CD4-positive, alpha-beta T cell treated with Interleukin-2 at 100 ng/mL for 4 hours (primary cell): ENCODE measurements at regions not wholly inside any gene's neighbourhood (a gene's known extent, or its start where the extent isn't known, plus 50 kb on each side); places are given as distances from the start of the nearest gene placed in this dataset.
A peak's percentile ranks its signal among the peaks of the same experiment; 100 is the strongest.

Source experiments
- DNase-seq: peaks from one replicate; pipeline ENCODE4 v3.0.0-alpha.2; 2020; ENCODE audit warnings: low spot score

DNA sequence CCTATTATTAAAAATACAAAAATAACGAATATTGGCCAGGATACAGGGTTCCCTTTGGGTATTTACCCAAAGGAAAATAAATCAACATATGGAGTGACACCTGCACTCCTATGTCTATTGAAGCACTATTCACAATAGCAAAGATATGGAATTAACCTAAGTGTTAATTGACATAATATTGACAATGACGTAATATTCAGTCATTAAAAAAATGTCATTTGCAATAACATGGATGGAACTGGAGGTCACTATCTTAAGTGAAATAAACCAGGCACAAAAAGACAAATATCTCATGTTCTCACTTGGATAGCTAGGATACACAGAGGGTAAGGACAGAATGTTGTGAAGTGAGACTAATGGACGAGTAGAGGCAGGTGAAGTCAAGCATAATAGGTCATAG is 326.3 kb upstream of the PTGER4 start:
- DNase-seq, result no peak

DNA sequence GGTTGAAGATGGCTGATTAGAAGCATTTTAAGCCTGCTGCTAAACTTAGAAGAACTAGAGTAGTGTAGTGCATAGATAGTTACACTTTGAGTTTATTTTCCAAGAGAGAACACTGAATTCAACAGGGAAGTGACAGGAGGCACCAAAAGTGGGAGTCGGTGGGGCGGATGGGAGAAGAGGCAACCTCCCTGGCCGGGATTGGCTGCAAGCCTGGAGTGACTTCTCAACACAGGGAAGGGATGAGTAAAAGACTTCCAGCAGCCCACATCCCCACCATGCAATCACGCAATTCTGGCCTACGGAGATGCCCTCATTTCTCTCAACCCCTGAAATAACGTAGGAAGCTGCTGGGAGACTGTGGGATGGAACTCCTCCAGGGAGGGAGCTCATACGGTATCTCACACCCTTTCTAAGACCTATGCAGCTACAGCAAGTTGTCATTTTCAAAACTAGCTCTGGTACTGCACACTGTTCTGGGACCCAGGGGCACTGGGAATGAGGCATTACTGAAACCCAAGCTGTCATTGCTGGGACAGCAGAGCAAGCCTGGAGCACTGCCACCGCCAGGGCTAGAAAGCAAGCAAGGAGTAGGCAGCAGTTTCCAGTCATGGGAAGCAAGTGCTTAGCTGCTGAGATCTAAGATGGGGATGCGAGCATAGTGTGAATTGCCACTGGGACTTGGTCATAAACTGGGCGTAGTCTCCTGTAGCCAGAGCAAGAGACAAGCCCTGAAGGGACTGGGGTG is 331.6 kb upstream of the PTGER4 start:
- no peak for DNase-seq

DNA sequence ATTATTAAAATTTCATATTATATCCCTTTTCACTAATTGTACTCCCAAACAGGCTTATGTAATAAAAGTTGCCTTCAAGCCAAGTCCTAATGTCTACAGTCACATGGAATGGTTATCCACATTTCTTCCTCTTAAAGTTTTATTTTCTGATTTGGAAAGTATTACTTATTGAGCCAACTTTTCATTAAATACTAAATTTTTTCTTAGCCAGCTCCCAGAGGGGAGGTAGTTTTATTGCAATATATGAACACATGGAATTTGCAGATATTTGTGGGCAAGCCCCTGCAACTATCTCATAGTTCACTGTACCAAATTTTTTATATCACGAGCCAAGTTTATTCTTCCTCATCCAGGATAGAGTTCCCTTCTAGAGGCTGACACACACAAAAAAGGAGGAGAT is 332.8 kb upstream of the PTGER4 start:
- DNase-seq, result no peak

DNA sequence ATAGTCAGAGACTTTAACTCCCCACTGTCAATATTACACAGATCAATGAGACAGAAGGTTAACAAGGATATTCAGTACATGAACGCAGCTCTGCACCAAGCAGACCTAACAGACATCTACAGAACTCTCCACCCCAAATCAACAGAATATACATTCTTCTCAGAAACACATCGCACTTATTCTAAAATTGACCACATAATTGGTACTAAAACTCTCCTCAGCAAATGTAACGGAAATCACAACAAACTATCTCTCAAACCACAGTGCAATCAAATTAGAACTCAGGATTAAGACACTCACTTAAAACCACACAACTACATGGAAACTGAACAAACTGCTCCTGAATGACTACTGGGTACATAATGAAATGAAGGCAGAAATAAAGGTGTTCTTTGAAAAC is 341.3 kb upstream of the PTGER4 start:
- DNase-seq, result peak; percentile 56

DNA sequence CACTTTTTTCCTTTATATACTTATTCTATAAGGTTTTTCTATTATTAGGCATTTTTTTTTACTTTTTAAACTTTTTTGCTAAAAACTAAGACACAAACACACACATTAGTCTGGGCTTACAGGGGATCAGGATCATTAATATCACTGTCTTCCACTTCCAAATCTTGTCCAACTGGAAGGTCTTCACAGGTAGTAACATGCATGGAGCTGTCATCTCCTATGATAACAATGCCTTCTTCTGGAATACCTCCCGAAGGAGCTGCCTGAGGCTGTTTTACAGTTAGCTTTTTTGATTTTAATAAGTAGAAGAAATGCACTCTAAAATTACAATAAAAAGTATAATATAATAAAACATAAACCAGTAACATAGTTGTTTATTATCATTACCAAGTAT is 345.5 kb upstream of the PTGER4 start:
- DNase-seq, result no peak

DNA sequence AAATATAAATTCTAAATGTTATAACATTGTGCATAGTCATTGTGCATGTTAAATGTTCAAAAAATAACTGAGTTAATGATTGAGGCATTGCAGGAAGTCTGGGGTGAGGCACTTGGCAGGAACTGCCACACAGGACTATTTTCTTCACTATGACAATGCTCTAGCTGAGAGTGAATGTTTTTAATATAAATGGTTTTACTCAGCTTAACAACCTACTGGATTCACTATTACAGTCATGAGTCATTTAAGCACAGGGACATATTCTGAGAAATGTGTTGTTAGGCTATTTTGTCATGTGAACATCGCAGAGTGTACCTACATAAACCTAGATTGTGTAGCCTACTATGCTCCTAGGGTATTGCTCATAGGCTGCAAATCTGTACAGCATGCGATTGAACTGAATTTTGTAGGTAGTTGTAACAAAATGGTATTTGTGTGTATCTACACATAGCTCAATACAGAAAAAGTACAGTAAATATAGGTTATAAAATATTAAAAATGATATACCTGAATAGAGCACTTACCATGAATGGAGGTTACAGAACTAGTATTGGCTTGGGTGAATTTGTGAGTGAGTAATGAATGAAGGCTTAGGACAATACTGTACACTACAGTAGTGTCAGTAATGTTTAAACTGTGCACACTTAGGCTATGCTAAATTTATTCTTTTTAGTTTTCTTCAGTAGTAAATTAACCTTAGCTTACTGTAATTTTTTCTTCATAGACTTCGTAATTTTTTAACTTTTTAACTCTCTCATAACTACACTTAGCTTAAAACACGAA is 346.1 kb upstream of the PTGER4 start:
- DNase-seq, result peak; percentile 63

DNA sequence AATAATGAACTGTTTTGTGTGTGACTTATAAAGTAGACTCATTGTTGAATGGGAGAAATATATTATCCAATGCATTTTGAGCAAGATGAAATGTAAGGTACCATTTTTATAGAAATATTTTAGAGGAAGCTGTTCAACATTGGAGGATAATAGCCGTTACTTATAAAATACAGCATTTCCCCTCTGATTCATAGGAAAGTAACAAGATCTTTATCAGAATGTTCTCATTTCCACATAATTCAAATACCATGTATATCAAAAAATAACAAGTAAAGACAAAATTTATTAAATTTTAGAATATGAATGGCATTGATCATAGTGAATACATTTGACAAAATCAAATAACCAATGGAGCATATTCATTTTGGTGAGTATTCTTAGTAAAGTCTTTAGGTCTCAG is 346.7 kb upstream of the PTGER4 start:
- DNase-seq, result no peak

DNA sequence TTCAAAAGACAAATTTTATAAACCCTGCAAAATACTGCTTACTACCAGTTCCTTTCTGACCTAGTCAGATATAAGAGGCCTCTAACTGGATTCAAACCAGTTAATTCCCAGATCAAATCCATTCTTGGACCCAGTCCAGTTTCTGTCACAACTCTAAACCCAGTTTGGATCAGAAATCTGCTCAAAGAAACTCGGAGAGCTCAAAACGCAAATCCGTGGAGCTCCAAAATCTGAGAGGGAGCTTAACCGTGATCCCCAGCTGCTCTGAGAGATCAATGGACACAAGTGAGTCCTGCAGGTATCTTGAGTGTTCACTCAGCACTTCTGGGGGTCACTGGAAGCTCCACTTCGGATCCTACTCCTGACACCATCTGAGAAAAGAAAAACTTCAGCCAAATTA is 348.1 kb upstream of the PTGER4 start:
- no peak for DNase-seq

GRCh38 chr5:40321514-40321913 is 358.2 kb upstream of the PTGER4 start:
- no peak for DNase-seq

GRCh38 chr5:40318395-40318794 is 361.3 kb upstream of the PTGER4 start:
- no peak for DNase-seq

DNA sequence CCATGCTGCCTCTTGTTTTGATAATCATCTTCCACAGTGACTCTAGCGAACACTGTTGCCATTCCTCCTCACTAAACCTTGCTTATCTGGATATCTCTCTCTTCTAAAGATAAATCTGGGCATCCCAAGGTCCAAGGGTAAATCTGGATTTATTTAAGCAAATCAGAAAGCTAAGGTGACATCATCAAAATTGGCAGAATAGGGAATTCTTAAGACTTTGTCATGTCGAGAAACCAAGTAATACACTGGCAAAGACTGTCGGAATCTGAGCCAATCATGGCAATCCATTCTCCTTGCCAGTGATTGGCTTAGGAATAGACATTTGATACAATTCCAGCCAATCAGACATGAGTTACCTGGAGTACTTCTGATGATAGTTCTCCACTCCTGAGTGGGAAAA is 362.7 kb upstream of the PTGER4 start:
- no peak for DNase-seq

- no peak for DNase-seq
Observed at GRCh38 chr5:40315126-40315525, 364.6 kb upstream of the PTGER4 start.

GRCh38 chr5:40314275-40314674 is 365.4 kb upstream of the PTGER4 start:
- DNase-seq, result no peak

DNA sequence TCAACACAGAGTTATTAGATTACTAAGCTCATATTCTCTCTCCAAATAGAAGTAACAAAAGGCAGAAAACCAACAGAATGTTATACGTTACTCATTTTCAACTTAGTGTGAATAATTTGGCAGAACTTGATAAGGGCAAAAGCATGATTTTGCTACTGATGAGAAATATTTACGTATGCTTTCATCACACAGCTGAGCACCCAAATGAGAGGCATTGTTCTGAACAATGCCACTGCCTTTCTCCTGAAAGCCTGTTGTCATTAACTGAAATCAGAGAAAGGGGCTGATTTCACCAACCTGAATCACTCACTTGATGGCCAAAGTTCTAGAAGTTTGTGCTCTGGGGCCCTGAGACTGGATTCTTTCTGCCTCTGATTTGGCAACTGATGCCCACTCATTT is 367.5 kb upstream of the PTGER4 start:
- DNase-seq, result no peak

GRCh38 chr5:40309851-40310250 is 369.9 kb upstream of the PTGER4 start:
- DNase-seq, result no peak

DNA sequence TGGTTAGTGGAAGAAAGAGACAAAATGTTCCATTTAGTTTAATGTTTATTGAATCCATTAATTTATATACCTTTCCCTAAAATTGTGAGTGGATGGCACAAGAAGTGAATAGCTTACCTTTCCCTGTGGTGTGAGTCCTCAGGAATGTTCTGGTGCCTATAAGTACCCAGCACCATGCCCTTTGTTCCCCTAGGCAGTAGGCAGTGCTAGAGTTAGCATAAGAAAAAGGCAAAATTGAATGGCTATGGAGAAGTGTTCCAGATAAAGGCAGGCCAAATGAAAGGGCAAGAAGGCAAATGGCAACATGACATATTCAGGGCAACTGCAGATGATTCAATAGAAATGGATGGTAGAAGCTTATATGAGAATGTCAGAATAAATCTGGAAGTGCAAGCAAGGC is 370.8 kb upstream of the PTGER4 start:
- DNase-seq, result no peak

DNA sequence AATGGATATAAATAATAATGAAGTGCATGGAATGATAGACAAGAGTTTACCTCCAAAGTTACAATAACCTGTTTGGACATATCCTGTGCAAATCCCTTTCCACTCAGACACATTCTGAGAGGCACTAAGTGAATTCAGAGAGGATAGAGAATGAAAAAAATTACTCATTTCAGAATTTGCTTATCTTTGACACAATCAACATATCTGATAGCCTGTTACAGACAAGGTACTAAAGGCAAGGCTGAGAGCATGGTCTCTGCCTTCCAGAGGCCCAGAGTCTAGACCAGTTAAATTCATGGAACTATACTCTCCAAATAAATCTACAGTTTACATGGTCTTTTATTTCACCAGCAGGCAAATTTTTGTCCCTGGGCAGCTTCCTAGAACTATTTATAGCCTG is 371.8 kb upstream of the PTGER4 start:
- DNase-seq, result no peak

- DNase-seq, result no peak
Observed at GRCh38 chr5:40306869-40307487, 372.7 kb upstream of the PTGER4 start.

DNA sequence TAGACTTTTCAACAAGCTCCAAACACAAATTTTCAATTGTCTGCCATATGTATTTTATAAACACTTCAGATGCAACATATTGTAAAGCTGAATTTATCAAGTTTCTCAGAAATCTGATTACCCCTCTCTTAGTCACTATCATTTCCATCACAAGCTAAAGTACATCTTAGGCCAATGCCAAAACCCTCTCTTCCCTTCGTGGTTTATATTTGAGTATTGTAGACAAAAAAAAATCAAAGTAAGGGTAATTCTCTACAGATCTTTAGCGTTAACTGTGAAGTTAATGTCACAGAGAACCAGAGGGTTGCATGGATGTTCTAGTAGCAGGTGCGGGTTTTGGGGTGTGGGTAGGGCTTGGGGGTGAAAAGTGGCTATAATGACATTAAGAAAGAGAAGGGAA is 387.7 kb upstream of the PTGER4 start:
- DNase-seq, result no peak

GRCh38 chr5:40291338-40291737 is 388.4 kb upstream of the PTGER4 start:
- DNase-seq, result no peak

DNA sequence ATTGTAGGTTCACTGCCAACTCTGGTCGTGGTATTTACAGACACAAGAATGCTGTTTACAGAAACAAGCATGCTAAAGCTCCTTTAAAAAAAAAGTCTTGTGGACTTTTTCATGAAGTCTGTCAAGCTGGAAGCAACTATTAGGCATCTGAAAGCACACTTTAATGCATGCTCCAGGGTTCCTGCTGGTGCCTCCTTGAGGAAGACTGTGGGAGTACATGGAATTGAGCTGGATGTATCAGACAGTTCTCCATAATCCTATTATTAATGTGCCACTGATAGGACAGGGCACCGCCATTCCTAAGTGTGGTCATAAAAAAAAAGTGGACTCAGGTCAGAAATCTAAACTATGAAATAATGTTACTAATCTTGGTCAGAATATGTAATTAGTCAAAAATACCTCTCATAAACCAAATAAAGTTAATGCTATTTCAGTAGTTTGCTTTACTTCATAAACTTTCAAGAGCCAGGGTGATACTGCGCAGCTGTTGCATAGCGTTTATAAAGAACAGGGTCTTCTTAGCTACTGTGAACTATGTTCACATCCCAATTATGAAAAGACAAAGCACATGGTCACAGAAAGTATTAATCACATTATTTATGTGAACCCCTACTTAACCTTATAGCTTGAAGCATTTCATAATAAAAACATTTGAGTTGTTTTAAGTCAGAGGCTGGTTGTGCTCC is 390.8 kb upstream of the PTGER4 start:
- no peak for DNase-seq

- no peak for DNase-seq
Observed at GRCh38 chr5:40284863-40285262, 394.9 kb upstream of the PTGER4 start.

GRCh38 chr5:40278881-40279280 is 400.8 kb upstream of the PTGER4 start:
- no peak for DNase-seq
